ENCODE measurements at regions not wholly inside any gene's neighbourhood (a gene's known extent, or its start where the extent isn't known, plus 50 kb on each side); places are given as distances from the start of the nearest gene placed in this dataset.
"Not testable (repeated sequence)": the region's sequence is repeated elsewhere in the genome, so short reads cannot be mapped to it uniquely, and the experiment has no call there.

DNA sequence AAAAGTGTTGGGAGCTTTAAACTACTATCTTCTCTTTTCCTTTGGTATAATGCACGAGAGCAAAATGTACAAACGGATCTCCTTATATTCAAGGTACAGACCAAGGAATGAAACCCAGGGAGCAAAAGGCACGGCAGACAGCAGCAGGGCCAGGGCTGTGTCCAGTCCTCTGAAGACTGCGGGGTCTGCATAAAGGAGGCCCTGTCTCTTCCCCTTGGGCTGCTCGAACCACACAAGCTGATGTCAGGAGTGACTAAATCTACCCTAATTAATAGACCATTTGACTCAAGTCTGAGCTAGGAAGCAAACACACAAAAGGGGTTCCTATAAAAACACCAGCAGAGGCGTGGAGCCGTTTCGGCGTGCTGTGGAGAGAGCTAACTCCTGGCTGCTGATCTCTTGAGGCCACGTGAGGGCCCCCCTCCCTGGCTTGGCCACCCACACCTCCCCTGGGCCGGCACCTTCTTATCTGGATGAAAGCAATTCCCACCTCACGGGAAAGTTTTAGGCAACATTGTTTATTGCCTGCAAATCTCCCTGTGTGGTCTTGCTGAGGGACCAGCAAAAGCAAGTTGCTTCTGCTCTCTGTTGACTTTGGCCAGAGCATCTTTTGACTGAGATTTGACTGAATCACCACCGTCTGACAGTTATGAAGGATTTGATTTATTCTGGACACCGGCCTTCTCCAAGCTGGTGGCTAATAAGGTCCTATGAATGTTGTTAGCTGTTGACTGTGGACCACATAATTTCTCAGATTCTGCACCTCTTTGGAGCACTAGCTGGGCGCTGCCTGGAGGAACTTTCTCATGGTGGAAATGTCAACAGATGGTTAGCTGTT, 183.5 kb downstream of the LMLN start:
- not testable (repeated sequence) for H3K4me3 Mint-ChIP-seq (ENCODE audit: unreplicated experiment); H3K9me3 Mint-ChIP-seq (ENCODE audit: unreplicated experiment); H3K27me3 Mint-ChIP-seq (ENCODE audit: unreplicated experiment); H3K36me3 Mint-ChIP-seq (ENCODE audit: unreplicated experiment); H3K4me1 Mint-ChIP-seq (ENCODE audit: unreplicated experiment); H3K27ac Mint-ChIP-seq (ENCODE audit: unreplicated experiment); DNase-seq (ENCODE audit: extremely low spot score, unreplicated experiment)

DNA sequence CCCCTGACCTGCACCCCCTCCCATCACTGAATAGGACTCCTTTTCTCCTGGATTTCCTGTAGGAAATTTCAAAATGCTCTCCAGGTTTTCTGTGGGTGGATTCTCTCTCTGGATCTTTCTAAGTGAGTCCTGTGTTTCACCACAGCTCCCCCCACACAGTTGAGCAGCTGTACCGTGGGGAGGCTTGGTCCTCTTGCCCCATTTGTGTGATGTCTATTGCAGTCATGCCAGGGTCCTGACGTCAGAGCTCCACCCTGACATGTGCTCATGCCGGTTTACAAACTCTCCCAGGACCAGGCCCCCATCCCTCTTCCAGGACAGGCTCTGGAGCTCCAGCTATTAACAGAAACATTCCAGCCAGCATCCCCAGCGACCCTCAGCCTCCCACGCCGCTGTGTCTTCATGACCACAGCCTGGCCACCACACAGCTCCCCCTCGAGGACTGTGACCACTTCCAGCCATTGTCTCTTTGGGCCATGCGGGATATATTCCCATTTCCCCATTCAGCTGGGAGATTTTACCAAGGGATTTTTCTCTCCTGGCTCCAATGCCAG, 185.3 kb downstream of the LMLN start:
- not testable (repeated sequence) for H3K27me3 Mint-ChIP-seq (ENCODE audit: unreplicated experiment); H3K36me3 Mint-ChIP-seq (ENCODE audit: unreplicated experiment); H3K9me3 Mint-ChIP-seq (ENCODE audit: unreplicated experiment); DNase-seq (ENCODE audit: extremely low spot score, unreplicated experiment); H3K27ac Mint-ChIP-seq (ENCODE audit: unreplicated experiment); H3K4me1 Mint-ChIP-seq (ENCODE audit: unreplicated experiment); H3K4me3 Mint-ChIP-seq (ENCODE audit: unreplicated experiment)

DNA sequence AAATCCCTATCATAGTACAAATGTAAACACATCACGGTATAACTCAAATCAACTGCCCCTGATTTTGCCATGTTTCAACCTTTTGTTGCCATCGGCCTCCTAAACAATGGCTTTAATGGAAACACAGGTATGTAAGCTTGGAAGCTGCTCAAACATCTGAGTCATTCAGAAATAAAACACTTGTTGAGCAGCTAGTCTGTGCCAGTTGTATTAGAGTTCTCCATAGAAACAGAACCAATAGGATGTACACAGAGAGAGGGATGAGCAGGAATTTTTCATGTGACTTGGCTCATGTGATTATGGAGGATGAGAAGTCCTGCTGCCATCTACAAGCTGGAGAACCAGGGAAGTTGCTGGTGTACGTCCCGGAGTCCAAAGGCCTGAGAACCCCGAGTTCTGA, 186.1 kb downstream of the LMLN start:
- not testable (repeated sequence) for H3K4me3 Mint-ChIP-seq (ENCODE audit: unreplicated experiment); H3K9me3 Mint-ChIP-seq (ENCODE audit: unreplicated experiment); H3K27ac Mint-ChIP-seq (ENCODE audit: unreplicated experiment); H3K36me3 Mint-ChIP-seq (ENCODE audit: unreplicated experiment); DNase-seq (ENCODE audit: extremely low spot score, unreplicated experiment); H3K4me1 Mint-ChIP-seq (ENCODE audit: unreplicated experiment); H3K27me3 Mint-ChIP-seq (ENCODE audit: unreplicated experiment)

DNA sequence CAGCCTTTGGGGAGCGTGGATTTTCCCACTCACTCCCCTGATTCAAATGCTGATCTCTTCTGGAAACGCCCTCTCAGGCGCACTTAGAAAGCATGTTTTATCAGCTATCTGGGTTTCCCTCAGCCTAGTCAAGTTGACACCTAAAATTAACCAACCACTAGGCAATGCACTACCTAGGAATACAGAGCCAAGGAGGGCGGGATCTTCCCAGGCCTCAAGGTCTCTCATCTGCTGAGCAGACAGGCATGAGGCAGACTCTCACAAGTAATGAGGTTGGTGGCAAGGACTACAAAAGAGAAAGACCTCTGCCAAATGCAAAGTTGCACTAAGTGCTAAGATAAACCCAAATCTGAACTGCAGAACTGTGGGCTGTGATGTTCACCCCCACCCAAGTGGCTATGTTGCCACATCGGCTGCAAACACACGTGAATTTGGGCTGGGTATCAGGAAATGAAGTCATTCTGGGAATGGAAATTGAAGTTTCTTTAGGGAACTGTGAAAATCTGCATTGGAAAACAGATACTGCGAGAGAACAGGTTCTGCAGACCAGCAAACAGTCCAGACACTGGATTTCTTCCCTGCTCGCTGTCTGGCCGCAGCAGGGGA, 186.6 kb downstream of the LMLN start:
- not testable (repeated sequence) for H3K27ac Mint-ChIP-seq (ENCODE audit: unreplicated experiment); H3K9me3 Mint-ChIP-seq (ENCODE audit: unreplicated experiment); H3K4me3 Mint-ChIP-seq (ENCODE audit: unreplicated experiment); H3K27me3 Mint-ChIP-seq (ENCODE audit: unreplicated experiment); DNase-seq (ENCODE audit: extremely low spot score, unreplicated experiment); H3K36me3 Mint-ChIP-seq (ENCODE audit: unreplicated experiment); H3K4me1 Mint-ChIP-seq (ENCODE audit: unreplicated experiment)

DNA sequence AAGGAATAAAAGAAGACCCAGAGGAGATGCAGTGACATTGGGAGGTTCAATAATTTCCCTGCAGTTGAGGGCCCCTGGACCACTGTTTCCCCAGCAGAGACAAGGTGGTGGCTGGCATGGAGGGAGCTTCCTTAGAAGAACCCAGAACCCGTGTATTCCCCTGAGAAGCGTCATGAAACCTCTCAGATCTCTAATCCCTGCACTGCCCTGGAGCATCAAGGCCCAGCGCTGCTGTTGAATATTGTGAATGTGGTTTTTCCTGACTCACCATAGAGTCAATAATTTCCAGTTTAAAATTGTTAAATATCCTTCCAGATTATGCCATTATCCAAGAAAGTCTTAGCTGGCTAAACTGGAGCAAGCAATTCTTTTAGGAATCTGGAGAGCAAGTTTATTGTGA, 187.2 kb downstream of the LMLN start:
- H3K27ac Mint-ChIP-seq (ENCODE audit: unreplicated experiment); DNase-seq (ENCODE audit: extremely low spot score, unreplicated experiment); H3K36me3 Mint-ChIP-seq (ENCODE audit: unreplicated experiment); H3K4me1 Mint-ChIP-seq (ENCODE audit: unreplicated experiment); H3K27me3 Mint-ChIP-seq (ENCODE audit: unreplicated experiment); H3K9me3 Mint-ChIP-seq (ENCODE audit: unreplicated experiment); H3K4me3 Mint-ChIP-seq (ENCODE audit: unreplicated experiment): not testable (repeated sequence)

DNA sequence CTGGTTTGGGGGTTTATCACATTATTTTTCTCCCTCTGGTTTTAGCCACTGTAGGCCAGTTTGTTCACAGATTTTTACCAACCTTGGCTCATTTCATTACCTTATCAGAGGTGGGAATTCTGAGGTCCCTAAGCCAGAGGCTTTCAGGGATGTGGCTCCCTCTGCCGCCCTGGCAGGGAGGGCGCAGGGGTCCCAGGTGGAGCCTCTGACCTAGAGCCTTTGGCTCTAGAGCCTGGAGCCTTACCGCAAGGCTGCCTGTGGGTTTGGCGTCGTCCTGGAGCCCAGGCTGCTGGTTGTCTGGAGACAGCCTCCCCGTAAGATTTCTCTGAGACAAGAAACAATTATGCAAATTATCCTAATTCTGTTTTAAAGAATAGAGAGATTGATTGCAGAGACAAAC, 188.0 kb downstream of the LMLN start:
- H3K27me3 Mint-ChIP-seq (ENCODE audit: unreplicated experiment); H3K36me3 Mint-ChIP-seq (ENCODE audit: unreplicated experiment); H3K27ac Mint-ChIP-seq (ENCODE audit: unreplicated experiment); H3K9me3 Mint-ChIP-seq (ENCODE audit: unreplicated experiment); H3K4me3 Mint-ChIP-seq (ENCODE audit: unreplicated experiment); DNase-seq (ENCODE audit: extremely low spot score, unreplicated experiment); H3K4me1 Mint-ChIP-seq (ENCODE audit: unreplicated experiment): not testable (repeated sequence)

DNA sequence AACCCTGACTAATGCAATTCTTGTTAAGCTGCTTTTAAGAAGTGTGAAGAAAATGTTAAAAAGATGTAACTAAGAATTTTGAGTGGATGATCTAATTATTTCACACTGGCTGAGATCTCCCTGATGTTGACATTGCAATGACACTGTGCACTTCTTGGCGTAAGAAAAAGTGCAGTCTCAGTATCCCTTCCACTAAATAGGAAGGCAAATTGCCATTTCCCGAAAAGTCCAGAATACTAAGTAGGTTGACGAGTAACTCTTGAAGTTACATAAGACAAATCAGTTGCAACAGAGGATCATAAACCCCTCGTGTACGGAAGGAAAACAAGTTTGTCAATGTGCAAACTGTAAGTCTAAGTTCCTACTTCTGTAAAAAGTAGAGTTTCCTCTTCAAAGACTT, 189.9 kb downstream of the LMLN start:
- not testable (repeated sequence) for H3K36me3 Mint-ChIP-seq (ENCODE audit: unreplicated experiment); H3K4me3 Mint-ChIP-seq (ENCODE audit: unreplicated experiment); H3K4me1 Mint-ChIP-seq (ENCODE audit: unreplicated experiment); H3K27me3 Mint-ChIP-seq (ENCODE audit: unreplicated experiment); H3K9me3 Mint-ChIP-seq (ENCODE audit: unreplicated experiment); DNase-seq (ENCODE audit: extremely low spot score, unreplicated experiment); H3K27ac Mint-ChIP-seq (ENCODE audit: unreplicated experiment)

DNA sequence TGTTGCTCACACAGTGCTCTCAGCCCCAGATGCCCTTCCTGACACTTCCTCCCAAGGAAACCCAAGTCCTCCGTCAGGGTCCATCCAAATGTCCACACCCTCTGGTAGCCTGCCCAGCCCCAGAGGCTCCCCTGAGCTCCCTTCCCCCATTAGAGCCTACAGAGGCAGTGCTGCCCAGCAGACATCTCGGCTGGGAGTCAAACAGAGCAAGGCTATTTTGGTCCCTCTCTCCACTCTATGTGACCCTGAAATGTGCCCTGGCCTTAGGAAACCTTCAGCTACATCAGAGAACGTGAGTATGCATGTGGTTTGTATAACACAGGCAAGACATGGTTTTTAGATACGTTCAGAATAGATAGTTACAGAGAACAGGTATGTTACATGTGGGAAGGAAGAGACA, 191.8 kb downstream of the LMLN start:
- H3K9me3 Mint-ChIP-seq (ENCODE audit: unreplicated experiment); H3K36me3 Mint-ChIP-seq (ENCODE audit: unreplicated experiment): not testable (repeated sequence)

DNA sequence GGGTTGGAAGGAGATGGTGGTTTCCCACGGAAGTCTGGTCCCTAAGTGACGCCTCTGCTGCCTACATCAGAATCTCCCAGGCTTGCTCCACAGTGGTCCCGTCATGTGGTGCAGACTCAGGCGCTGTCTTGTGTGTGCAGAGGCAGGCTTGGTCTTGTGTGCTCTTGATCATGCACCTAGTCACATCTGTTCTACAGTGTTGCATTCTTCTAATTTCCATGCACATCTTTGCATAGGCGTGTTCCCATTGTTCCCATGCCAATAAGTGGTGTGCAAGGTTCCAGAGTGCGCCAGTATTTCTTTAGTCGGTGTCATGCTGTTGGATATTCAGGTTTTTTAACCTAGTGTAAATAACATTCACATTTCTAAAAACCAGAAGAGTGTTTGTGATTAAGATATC, 195.8 kb downstream of the LMLN start:
- not testable (repeated sequence) for H3K27ac Mint-ChIP-seq (ENCODE audit: unreplicated experiment); H3K36me3 Mint-ChIP-seq (ENCODE audit: unreplicated experiment); H3K9me3 Mint-ChIP-seq (ENCODE audit: unreplicated experiment); H3K4me3 Mint-ChIP-seq (ENCODE audit: unreplicated experiment); H3K27me3 Mint-ChIP-seq (ENCODE audit: unreplicated experiment); DNase-seq (ENCODE audit: extremely low spot score, unreplicated experiment); H3K4me1 Mint-ChIP-seq (ENCODE audit: unreplicated experiment)

More for the DNA sequence above, 191.8 kb downstream of the LMLN start:
- H3K27me3 Mint-ChIP-seq (ENCODE audit: unreplicated experiment); DNase-seq (ENCODE audit: extremely low spot score, unreplicated experiment); H3K4me3 Mint-ChIP-seq (ENCODE audit: unreplicated experiment); H3K4me1 Mint-ChIP-seq (ENCODE audit: unreplicated experiment); H3K27ac Mint-ChIP-seq (ENCODE audit: unreplicated experiment): not testable (repeated sequence)
